Trophoblast cell (in vitro differentiated cells and primary cell): ENCODE measurements at regions not wholly inside any gene's neighbourhood (a gene's known extent, or its start where the extent isn't known, plus 50 kb on each side); places are given as distances from the start of the nearest gene placed in this dataset.

Experiments
- DNase-seq, 2 donors: peaks; one replicate each; pipeline ENCODE4 v3.0.0-alpha.2; 2016
- H2AFZ ChIP-seq: 2 replicates; pipeline ENCODE4 v1.6.1; 2013; ENCODE audit warnings: low read length, moderate library complexity, mild to moderate bottlenecking; ENCODE audit not compliant: insufficient read depth, poor library complexity
- H2AK5ac ChIP-seq: 2 replicates; pipeline ENCODE4 v1.6.1; 2013; ENCODE audit warnings: mild to moderate bottlenecking, low read length
- H2BK120ac ChIP-seq: 2 replicates; pipeline ENCODE4 v1.6.1; 2013; ENCODE audit warnings: low read length, mild to moderate bottlenecking, moderate library complexity; ENCODE audit not compliant: insufficient read depth, poor library complexity
- H2BK12ac ChIP-seq: 2 replicates; pipeline ENCODE4 v1.6.1; 2013; ENCODE audit warnings: mild to moderate bottlenecking, low read length, moderate library complexity
- H2BK5ac ChIP-seq: 2 replicates; pipeline ENCODE4 v1.6.1; 2013; ENCODE audit warnings: low read length, low read depth, moderate library complexity, mild to moderate bottlenecking; ENCODE audit not compliant: poor library complexity
- H3K14ac ChIP-seq: 2 replicates; pipeline ENCODE4 v1.6.1; 2013; ENCODE audit warnings: mild to moderate bottlenecking, low read length
- H3K18ac ChIP-seq: 2 replicates; pipeline ENCODE4 v1.6.1; 2013; ENCODE audit warnings: mild to moderate bottlenecking, low read length
- H3K23ac ChIP-seq: 2 replicates; pipeline ENCODE4 v1.6.1; 2013; ENCODE audit warnings: low read length
- H3K27ac ChIP-seq: 2 replicates; pipeline ENCODE4 v1.5.1; 2013; ENCODE audit warnings: low read depth, mild to moderate bottlenecking, inconsistent platforms, low read length, moderate library complexity
- H3K27me3 ChIP-seq: 2 replicates; pipeline ENCODE4 v1.6.1; 2013; ENCODE audit warnings: inconsistent platforms, mild to moderate bottlenecking, low read length, moderate library complexity; ENCODE audit not compliant: insufficient read depth
- H3K36me3 ChIP-seq, 2 experiments: 1 replicate in 1 of 2; 2 replicates in 1 of 2; pipeline ENCODE4 v1.6.1; 2013; ENCODE audit warnings: low read length in 2 of 2, mild to moderate bottlenecking in 2 of 2, moderate library complexity in 1 of 2; ENCODE audit not compliant: insufficient read depth in 2 of 2, control insufficient read depth in 1 of 2
- H3K4ac ChIP-seq: 2 replicates; pipeline ENCODE4 v1.6.1; 2013; ENCODE audit warnings: low read depth, mild to moderate bottlenecking, low read length, moderate library complexity
- H3K4me1 ChIP-seq, 2 experiments: 1 replicate in 1 of 2; 2 replicates in 1 of 2; pipeline ENCODE4 v1.6.1; 2013; ENCODE audit warnings: low read length in 2 of 2, mild to moderate bottlenecking in 2 of 2, moderate library complexity in 1 of 2; ENCODE audit not compliant: insufficient read depth in 2 of 2, control insufficient read depth in 1 of 2
- H3K4me2 ChIP-seq: 2 replicates; pipeline ENCODE4 v1.6.1; 2013; ENCODE audit warnings: inconsistent platforms, mild to moderate bottlenecking, low read length, moderate library complexity
- H3K4me3 ChIP-seq: 2 replicates; pipeline ENCODE4 v1.5.1; 2013; ENCODE audit warnings: mild to moderate bottlenecking, low read depth, low read length, inconsistent platforms
- H3K79me1 ChIP-seq: one replicate; pipeline ENCODE4 v1.6.1; 2013; ENCODE audit warnings: low read length
- H3K79me2 ChIP-seq: 2 replicates; pipeline ENCODE4 v1.6.1; 2013; ENCODE audit warnings: low read length, mild to moderate bottlenecking; ENCODE audit not compliant: control insufficient read depth, insufficient read depth, poor library complexity
- H3K9ac ChIP-seq: 2 replicates; pipeline ENCODE4 v1.6.1; 2013; ENCODE audit warnings: mild to moderate bottlenecking, low read length
- H3K9me3 ChIP-seq: 2 replicates; pipeline ENCODE4 v1.6.1; 2013; ENCODE audit warnings: low read depth, mild to moderate bottlenecking, control low read depth, inconsistent platforms, low read length; ENCODE audit not compliant: insufficient read depth
- H4K12ac ChIP-seq: 2 replicates; pipeline ENCODE4 v1.6.1; 2013; ENCODE audit warnings: low read depth, mild to moderate bottlenecking, low read length, moderate library complexity
- H4K8ac ChIP-seq: 2 replicates; pipeline ENCODE4 v1.6.1; 2013; ENCODE audit warnings: low read depth, mild to moderate bottlenecking, low read length, moderate library complexity
- H4K91ac ChIP-seq: one replicate; pipeline ENCODE4 v1.6.1; 2013; ENCODE audit warnings: low read depth, mild to moderate bottlenecking, low read length, moderate library complexity
- WGBS: extraction: QIAGEN DNeasy Blood & Tissue Kit; methylation state at CpG from one replicate; pipeline ENCODE4 v1.1.7; 2013; ENCODE audit warnings: missing lambda C conversion rate; ENCODE audit not compliant: insufficient read length, insufficient coverage; ENCODE audit errors: extremely low coverage; 5-methylcytosine and 5-hydroxymethylcytosine counted together

GRCh38 chrX:145533534-145533933 is 284.1 kb upstream of the SLITRK2 start:
- Histone ChIP-seq H2AFZ (no peak overlapping the region), H4K8ac (no peak overlapping the region), H3K4ac (no peak overlapping the region), H2BK120ac (no peak overlapping the region), H4K91ac (no peak overlapping the region), H3K18ac (no peak overlapping the region), H3K27me3 (no peaks in the 10 kb centered on the region), H3K23ac (no peak overlapping the region), H2BK5ac (no peak overlapping the region), H3K9ac (no peak overlapping the region), H3K14ac (no peak overlapping the region), H2BK12ac (no peak overlapping the region), H3K36me3 (no peaks in the 10 kb centered on the region), H3K4me2 (no peak overlapping the region), H4K12ac (no peak overlapping the region), H3K79me2 (no peaks in the 10 kb centered on the region), H3K27ac (no peak overlapping the region), H3K9me3 (no peaks in the 10 kb centered on the region), H2AK5ac (no peak overlapping the region), H3K4me3 (no peak overlapping the region), H3K4me1 (no peaks in the 10 kb centered on the region), H3K79me1 (no peaks in the 10 kb centered on the region)
- WGBS: no CpG with 5 or more reads among the region's 3 CpGs
- DNase-seq: no peak

GRCh38 chrX:145549496-145549895 is 268.1 kb upstream of the SLITRK2 start:
- H3K18ac ChIP-seq: no peak overlapping the region
- no peak overlapping the region for H3K14ac ChIP-seq
- no peaks in the 10 kb centered on the region for H3K79me1 ChIP-seq
- H3K4me3 ChIP-seq: no peak overlapping the region
- no peak overlapping the region for H3K9ac ChIP-seq
- no peaks in the 10 kb centered on the region for H3K79me2 ChIP-seq
- H3K9me3 ChIP-seq: no peaks in the 10 kb centered on the region
- H3K27ac ChIP-seq: no peak overlapping the region
- H4K12ac ChIP-seq: no peak overlapping the region
- no CpG with 5 or more reads among the region's 3 CpGs for WGBS
- H3K4me2 ChIP-seq: no peak overlapping the region
- no peaks in the 10 kb centered on the region for H3K36me3 ChIP-seq
- no peak overlapping the region for H2AK5ac ChIP-seq
- H3K4me1 ChIP-seq: no peaks in the 10 kb centered on the region
- no peak overlapping the region for H3K4ac ChIP-seq
- no peak overlapping the region for H4K8ac ChIP-seq
- H4K91ac ChIP-seq: no peak overlapping the region
- no peak overlapping the region for H2AFZ ChIP-seq
- H2BK12ac ChIP-seq: no peak overlapping the region
- no peak for DNase-seq
- H3K23ac ChIP-seq: no peak overlapping the region
- H2BK120ac ChIP-seq: no peak overlapping the region
- H3K27me3 ChIP-seq: no peaks in the 10 kb centered on the region
- H2BK5ac ChIP-seq: no peak overlapping the region

GRCh38 chrX:145552643-145553042 is 265.0 kb upstream of the SLITRK2 start:
- H3K18ac ChIP-seq: no peak overlapping the region
- H3K14ac ChIP-seq: no peak overlapping the region
- H2BK120ac ChIP-seq: no peak overlapping the region
- H3K23ac ChIP-seq: no peak overlapping the region
- no peak for DNase-seq
- H4K8ac ChIP-seq: no peak overlapping the region
- H2AK5ac ChIP-seq: no peak overlapping the region
- H3K9ac ChIP-seq: no peak overlapping the region
- H3K27ac ChIP-seq: no peak overlapping the region
- H3K9me3 ChIP-seq: no peaks in the 10 kb centered on the region
- no peak overlapping the region for H4K12ac ChIP-seq
- H2BK12ac ChIP-seq: no peak overlapping the region
- no peak overlapping the region for H2AFZ ChIP-seq
- H3K4me1 ChIP-seq: no peaks in the 10 kb centered on the region
- H3K36me3 ChIP-seq: no peaks in the 10 kb centered on the region
- H3K4me3 ChIP-seq: no peak overlapping the region
- no peaks in the 10 kb centered on the region for H3K79me1 ChIP-seq
- no peak overlapping the region for H4K91ac ChIP-seq
- H3K79me2 ChIP-seq: no peaks in the 10 kb centered on the region
- H2BK5ac ChIP-seq: no peak overlapping the region
- no peak overlapping the region for H3K4me2 ChIP-seq
- WGBS: no CpG with 5 or more reads among the region's 1 CpG
- H3K27me3 ChIP-seq: no peaks in the 10 kb centered on the region
- no peak overlapping the region for H3K4ac ChIP-seq

- Histone ChIP-seq H4K8ac (no peak overlapping the region), H3K79me2 (no peaks in the 10 kb centered on the region), H3K4me1 (no peaks in the 10 kb centered on the region), H3K4me2 (no peak overlapping the region), H2AK5ac (no peak overlapping the region), H3K14ac (no peak overlapping the region), H3K4ac (no peak overlapping the region), H3K27ac (no peak overlapping the region), H2BK120ac (no peak overlapping the region), H4K12ac (no peak overlapping the region), H3K23ac (no peak overlapping the region), H3K27me3 (no peaks in the 10 kb centered on the region), H3K36me3 (no peaks in the 10 kb centered on the region), H2AFZ (no peak overlapping the region), H2BK12ac (no peak overlapping the region), H2BK5ac (no peak overlapping the region), H4K91ac (no peak overlapping the region), H3K9me3 (no peaks in the 10 kb centered on the region), H3K9ac (no peak overlapping the region), H3K79me1 (no peaks in the 10 kb centered on the region), H3K18ac (no peak overlapping the region), H3K4me3 (no peak overlapping the region)
- WGBS: no CpG with 5 or more reads among the region's 4 CpGs
- no peak for DNase-seq
These were observed 263.9 kb upstream of the SLITRK2 start for GRCh38 chrX:145553702-145554101.
